ENCODE measurements at regions not wholly inside any gene's neighbourhood (a gene's known extent, or its start where the extent isn't known, plus 50 kb on each side); places are given as distances from the start of the nearest gene placed in this dataset.

DNA sequence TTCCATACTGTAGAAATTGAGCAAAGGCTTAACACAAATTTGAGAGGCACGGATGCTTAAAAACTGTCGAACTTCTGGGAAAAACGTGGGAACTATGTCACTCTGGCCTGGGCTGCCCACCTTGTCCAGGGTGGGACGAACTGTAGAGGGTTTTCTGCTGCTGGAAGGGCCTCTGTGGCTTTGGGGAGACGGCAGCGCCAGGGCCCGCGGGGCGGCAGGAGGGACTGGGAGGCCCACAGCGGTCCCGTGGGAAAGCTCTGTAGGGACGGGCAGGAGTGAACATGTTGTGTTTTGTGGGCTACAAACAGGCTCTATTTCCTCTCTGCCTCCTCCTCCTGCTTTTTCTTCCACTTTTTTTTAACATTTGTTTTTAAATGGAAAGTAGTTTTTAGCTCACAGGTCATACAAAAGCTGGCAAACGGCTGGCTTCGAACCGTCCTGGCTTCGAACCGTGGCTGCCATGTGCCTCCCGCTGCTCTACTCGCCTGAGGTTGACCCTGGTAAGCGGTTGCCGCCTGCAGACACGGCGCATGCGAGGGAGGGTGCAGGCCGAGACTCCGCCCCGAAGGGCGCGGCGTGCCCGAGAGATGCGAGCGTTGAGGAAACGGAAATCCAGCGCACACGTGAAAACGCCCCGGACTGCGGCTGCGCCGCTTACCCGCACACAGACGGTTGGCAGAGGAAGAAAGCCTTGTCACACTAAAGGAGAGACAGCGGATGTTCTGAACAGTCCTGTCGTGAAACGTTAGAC lies 382.3 kb upstream of the ZFP42 start:
- H3K27ac ChIP-seq (ENCODE audit: low read length) = no peak overlapping the region
- H3K4me3 ChIP-seq (ENCODE audit: low read length) = no peak overlapping the region
- peaks cover 5% of the 10 kb centered on the region for H3K9me3 ChIP-seq (ENCODE audit: control insufficient read depth, low read depth, low read length)
- no peaks in the 10 kb centered on the region for H3K27me3 ChIP-seq (ENCODE audit: control insufficient read depth, insufficient read depth, low read length)
- no peaks in the 10 kb centered on the region for H3K36me3 ChIP-seq (ENCODE audit: control insufficient read depth, insufficient read depth, low read length)
- no peaks in the 10 kb centered on the region for H3K4me1 ChIP-seq (ENCODE audit: control insufficient read depth, insufficient read depth, low read length)
- no peak for DNase-seq
- 98% methylated on average over 13 of the region's 46 CpGs for WGBS (ENCODE audit: insufficient coverage, low lambda C conversion rate)

DNA sequence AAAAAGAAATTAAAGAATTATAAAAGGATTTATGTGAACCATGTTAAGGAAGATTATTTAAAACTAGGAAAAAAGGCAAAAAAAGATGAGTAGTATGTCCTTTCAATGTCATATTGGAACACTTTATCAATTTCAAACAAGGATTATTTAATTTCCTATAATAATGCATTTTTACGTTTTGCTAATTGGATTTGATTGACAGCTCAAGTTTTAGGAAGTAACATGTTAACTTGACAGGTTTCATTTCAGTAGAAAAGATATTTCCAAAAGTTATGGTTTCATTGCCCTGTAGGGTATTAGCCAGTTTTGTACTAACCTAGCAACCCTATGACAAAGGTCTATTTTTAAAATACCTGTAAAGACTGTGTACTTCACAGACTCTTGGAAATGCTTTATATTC lies 379.6 kb upstream of the ZFP42 start:
- Histone ChIP-seq H3K4me3 (ENCODE audit: low read length) (no peak overlapping the region), H3K4me1 (ENCODE audit: control insufficient read depth, insufficient read depth, low read length) (no peaks in the 10 kb centered on the region), H3K9me3 (ENCODE audit: control insufficient read depth, low read depth, low read length) (peaks cover 5% of the 10 kb centered on the region), H3K27me3 (ENCODE audit: control insufficient read depth, insufficient read depth, low read length) (no peaks in the 10 kb centered on the region), H3K27ac (ENCODE audit: low read length) (no peak overlapping the region), H3K36me3 (ENCODE audit: control insufficient read depth, insufficient read depth, low read length) (no peaks in the 10 kb centered on the region)
- no peak for DNase-seq
- WGBS (ENCODE audit: insufficient coverage, low lambda C conversion rate) = 80% methylated on average over 1 of the region's 1 CpG

DNA sequence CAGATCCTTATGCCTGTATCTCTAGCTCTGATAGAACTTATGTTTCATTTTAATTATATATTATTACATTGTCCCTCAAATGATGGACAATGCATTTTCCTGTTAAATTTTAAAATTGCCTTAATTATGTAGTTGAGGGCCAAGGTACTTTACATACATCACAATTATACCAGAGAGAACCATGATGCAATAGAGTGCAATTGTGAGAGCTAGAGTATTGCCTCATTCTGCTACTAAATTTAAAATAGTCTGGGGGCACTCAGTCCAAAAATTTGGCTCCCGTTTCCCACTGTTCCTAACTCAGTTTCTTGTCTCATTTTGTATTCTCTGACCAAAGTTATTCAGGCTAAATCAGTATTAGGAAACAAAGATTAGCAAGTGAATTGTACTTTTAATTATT lies 378.5 kb upstream of the ZFP42 start:
- H3K27ac ChIP-seq (ENCODE audit: low read length) = no peak overlapping the region
- H3K36me3 ChIP-seq (ENCODE audit: control insufficient read depth, insufficient read depth, low read length) = no peaks in the 10 kb centered on the region
- H3K27me3 ChIP-seq (ENCODE audit: control insufficient read depth, insufficient read depth, low read length) = no peaks in the 10 kb centered on the region
- H3K9me3 ChIP-seq (ENCODE audit: control insufficient read depth, low read depth, low read length) = peaks cover 5% of the 10 kb centered on the region
- 80% methylated on average over 1 of the region's 1 CpG for WGBS (ENCODE audit: insufficient coverage, low lambda C conversion rate)
- H3K4me1 ChIP-seq (ENCODE audit: control insufficient read depth, insufficient read depth, low read length) = no peaks in the 10 kb centered on the region
- no peak for DNase-seq
- H3K4me3 ChIP-seq (ENCODE audit: low read length) = no peak overlapping the region

DNA sequence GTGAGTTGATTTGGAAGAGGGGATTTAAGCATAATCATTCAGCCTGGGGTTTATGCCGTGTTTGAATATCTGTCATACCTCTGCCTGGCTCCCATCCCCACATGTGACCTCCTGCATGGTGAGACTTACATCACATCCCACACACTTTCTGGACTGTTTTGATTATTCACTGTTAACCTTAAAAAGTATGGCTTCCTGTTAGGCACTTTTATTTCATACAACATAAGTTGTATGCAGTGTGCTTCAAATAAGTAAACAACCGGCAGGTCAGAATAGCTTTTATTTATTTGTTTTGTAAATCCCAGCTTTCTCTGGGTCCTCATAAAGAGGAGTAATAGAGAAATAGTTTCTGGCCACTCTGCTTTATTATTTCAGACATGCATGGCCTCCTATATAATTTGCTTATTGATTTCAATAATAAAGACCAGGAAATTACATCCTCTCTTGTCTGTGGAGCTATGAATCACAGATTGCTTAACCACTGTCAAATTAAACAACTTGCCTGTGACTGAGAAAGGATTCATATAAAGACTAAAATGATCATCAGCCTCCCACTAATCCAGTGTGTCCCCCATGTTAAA lies 376.8 kb upstream of the ZFP42 start:
- no peak for DNase-seq
- Histone ChIP-seq H3K36me3 (ENCODE audit: control insufficient read depth, insufficient read depth, low read length) (no peaks in the 10 kb centered on the region), H3K4me3 (ENCODE audit: low read length) (no peak overlapping the region), H3K9me3 (ENCODE audit: control insufficient read depth, low read depth, low read length) (no peaks in the 10 kb centered on the region), H3K27ac (ENCODE audit: low read length) (no peak overlapping the region), H3K4me1 (ENCODE audit: control insufficient read depth, insufficient read depth, low read length) (no peaks in the 10 kb centered on the region), H3K27me3 (ENCODE audit: control insufficient read depth, insufficient read depth, low read length) (no peaks in the 10 kb centered on the region)
- WGBS (ENCODE audit: insufficient coverage, low lambda C conversion rate) = 33% methylated on average over 1 of the region's 2 CpGs

DNA sequence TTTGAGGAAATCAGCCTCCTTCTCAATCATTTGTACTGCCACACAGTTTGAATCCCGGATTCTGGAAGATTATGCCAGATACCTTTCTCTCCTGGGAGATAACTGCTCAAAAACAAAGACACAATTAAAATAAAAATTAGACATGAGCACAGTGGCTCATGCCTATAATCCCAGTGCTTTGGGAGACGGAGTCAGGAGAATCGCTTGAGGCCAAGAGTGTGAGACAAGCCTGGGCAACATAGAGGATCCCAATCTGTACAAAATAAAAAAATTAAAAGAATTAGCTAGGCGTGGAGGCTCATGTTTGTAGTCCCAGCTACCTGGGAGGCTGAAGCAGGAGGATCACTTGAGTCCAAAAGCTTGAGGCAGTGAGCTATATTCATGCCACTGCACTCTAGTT lies 376.3 kb upstream of the ZFP42 start:
- DNase-seq = no peak
- no peak overlapping the region for H3K4me3 ChIP-seq (ENCODE audit: low read length)
- no peaks in the 10 kb centered on the region for H3K36me3 ChIP-seq (ENCODE audit: control insufficient read depth, insufficient read depth, low read length)
- no peak overlapping the region for H3K27ac ChIP-seq (ENCODE audit: low read length)
- 100% methylated on average over 3 of the region's 4 CpGs for WGBS (ENCODE audit: insufficient coverage, low lambda C conversion rate)
- no peaks in the 10 kb centered on the region for H3K27me3 ChIP-seq (ENCODE audit: control insufficient read depth, insufficient read depth, low read length)
- no peaks in the 10 kb centered on the region for H3K9me3 ChIP-seq (ENCODE audit: control insufficient read depth, low read depth, low read length)
- no peaks in the 10 kb centered on the region for H3K4me1 ChIP-seq (ENCODE audit: control insufficient read depth, insufficient read depth, low read length)

DNA sequence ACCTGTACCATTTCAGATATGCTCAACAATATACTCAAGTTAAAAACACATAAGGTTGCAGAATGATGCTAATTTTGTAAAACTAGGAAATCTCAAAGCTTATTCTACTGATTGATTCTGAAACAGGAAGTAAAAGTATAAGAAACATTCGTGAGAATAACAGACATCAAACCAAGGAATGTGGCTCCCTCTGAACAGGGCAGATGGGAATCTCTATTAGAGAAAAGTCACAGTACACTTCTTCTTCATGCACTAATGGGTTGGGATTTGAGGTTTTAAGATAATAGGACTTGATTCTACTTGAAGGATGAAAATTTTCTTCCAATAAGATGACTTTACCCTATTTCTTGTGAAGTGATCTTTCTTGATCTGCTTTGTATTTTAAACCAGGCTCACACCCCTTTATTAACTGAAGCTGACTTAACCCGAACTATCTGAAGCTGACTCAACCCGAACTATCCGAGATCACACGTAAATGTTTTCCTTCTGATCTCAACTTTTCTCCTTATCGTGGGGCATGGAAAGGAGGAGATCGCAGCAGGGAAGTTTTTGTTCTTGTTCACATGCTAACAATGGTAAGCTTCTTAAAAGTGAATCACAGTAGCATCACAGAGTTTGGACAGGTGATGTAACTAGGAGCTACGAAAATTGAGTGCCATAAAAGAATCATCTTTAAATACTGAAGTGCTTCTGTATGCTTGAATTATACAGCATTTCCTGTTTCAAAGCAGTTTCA lies 363.1 kb upstream of the ZFP42 start:
- no peak for DNase-seq
- H3K4me1 ChIP-seq (ENCODE audit: control insufficient read depth, insufficient read depth, low read length) = no peaks in the 10 kb centered on the region
- H3K4me3 ChIP-seq (ENCODE audit: low read length) = no peak overlapping the region
- H3K9me3 ChIP-seq (ENCODE audit: control insufficient read depth, low read depth, low read length) = no peaks in the 10 kb centered on the region
- H3K27ac ChIP-seq (ENCODE audit: low read length) = no peak overlapping the region
- no peaks in the 10 kb centered on the region for H3K27me3 ChIP-seq (ENCODE audit: control insufficient read depth, insufficient read depth, low read length)
- WGBS (ENCODE audit: insufficient coverage, low lambda C conversion rate) = 87% methylated on average over 3 of the region's 8 CpGs
- H3K36me3 ChIP-seq (ENCODE audit: control insufficient read depth, insufficient read depth, low read length) = no peaks in the 10 kb centered on the region

DNA sequence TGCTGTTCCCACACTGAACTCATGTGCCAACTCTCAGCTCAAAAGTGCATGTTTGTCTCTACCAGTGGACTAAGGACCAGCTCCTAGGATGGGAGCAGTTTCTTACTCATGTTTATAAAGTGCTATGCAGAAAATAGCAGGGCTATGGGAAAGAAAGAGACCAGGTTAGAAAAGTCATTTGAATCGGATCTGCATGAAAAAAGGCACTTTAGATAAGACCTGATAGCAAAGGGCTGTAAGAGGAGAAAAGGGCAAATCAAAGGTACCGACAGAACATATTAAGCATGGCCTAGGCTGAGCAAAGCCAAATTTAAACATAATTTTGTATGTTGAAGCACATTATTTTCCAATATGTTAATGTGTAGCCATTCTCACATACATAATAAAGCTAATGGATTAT lies 362.3 kb upstream of the ZFP42 start:
- no peaks in the 10 kb centered on the region for H3K9me3 ChIP-seq (ENCODE audit: control insufficient read depth, low read depth, low read length)
- no peak overlapping the region for H3K27ac ChIP-seq (ENCODE audit: low read length)
- no peaks in the 10 kb centered on the region for H3K4me1 ChIP-seq (ENCODE audit: control insufficient read depth, insufficient read depth, low read length)
- no peaks in the 10 kb centered on the region for H3K36me3 ChIP-seq (ENCODE audit: control insufficient read depth, insufficient read depth, low read length)
- WGBS (ENCODE audit: insufficient coverage, low lambda C conversion rate) = 90% methylated on average over 2 of the region's 2 CpGs
- DNase-seq = no peak
- H3K27me3 ChIP-seq (ENCODE audit: control insufficient read depth, insufficient read depth, low read length) = no peaks in the 10 kb centered on the region
- no peak overlapping the region for H3K4me3 ChIP-seq (ENCODE audit: low read length)

DNA sequence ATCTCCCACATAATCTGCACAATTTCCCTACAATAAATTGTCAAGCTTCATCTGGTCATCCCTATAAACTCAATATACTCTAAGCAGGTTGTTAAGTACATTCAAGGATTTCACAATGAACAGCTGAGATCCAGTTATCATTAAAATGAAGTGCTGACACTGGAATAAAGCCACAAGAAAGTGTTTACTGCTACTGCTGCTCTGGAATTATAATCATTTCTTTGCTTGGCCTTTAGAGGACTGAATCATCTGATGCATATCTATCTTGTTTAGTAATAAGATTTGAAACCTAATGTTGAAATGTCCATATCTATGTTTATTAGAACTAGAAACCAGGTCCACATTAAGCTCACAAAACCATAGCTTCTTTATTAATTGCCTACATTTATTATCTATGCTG lies 338.6 kb upstream of the ZFP42 start:
- Histone ChIP-seq H3K4me1 (ENCODE audit: control insufficient read depth, insufficient read depth, low read length) (no peaks in the 10 kb centered on the region), H3K9me3 (ENCODE audit: control insufficient read depth, low read depth, low read length) (peaks cover 7% of the 10 kb centered on the region), H3K27ac (ENCODE audit: low read length) (no peak overlapping the region), H3K4me3 (ENCODE audit: low read length) (no peak overlapping the region), H3K27me3 (ENCODE audit: control insufficient read depth, insufficient read depth, low read length) (no peaks in the 10 kb centered on the region), H3K36me3 (ENCODE audit: control insufficient read depth, insufficient read depth, low read length) (no peaks in the 10 kb centered on the region)
- DNase-seq = no peak

DNA sequence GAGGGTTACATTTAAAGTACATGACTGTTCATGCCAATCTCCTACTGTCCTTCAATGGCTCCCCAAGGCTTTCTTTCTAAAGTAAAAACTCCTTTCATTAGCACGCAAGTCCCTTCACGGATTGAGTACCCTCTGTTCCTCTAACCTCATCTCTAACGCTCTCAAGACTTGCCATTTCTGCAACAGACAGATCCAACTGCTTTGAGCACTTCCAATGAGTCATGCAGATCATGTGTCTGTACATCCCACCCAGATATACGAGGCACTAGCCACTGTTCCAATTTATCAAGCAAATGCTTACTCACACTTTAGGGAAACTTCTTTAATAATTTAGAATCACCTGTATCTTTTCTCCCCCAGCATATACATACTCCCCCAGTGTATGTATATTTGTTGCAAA lies 332.5 kb upstream of the ZFP42 start:
- 100% methylated on average over 3 of the region's 4 CpGs for WGBS (ENCODE audit: insufficient coverage, low lambda C conversion rate)
- Histone ChIP-seq H3K36me3 (ENCODE audit: control insufficient read depth, insufficient read depth, low read length) (no peaks in the 10 kb centered on the region), H3K4me3 (ENCODE audit: low read length) (no peak overlapping the region), H3K9me3 (ENCODE audit: control insufficient read depth, low read depth, low read length) (no peaks in the 10 kb centered on the region), H3K27me3 (ENCODE audit: control insufficient read depth, insufficient read depth, low read length) (no peaks in the 10 kb centered on the region), H3K4me1 (ENCODE audit: control insufficient read depth, insufficient read depth, low read length) (no peaks in the 10 kb centered on the region), H3K27ac (ENCODE audit: low read length) (no peak overlapping the region)
- no peak for DNase-seq

DNA sequence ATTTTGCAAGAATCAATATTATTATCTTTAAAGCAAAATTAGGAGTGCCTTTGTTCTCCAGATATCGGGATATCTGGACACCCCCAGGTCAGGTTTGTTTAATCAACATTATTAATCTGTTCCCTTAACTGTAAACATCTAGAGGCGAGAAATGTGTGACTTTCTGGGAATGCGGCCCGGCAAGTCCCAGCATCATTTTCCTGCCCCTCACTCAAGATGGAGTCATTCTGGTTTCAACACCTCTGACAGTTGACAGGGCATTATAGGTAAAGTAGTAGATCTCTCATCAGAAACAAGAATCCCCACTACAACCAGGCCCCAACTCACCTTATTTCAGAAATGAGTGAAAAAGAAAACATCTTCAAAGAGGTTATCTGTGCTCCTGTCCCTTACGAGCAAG lies 331.6 kb upstream of the ZFP42 start:
- WGBS (ENCODE audit: insufficient coverage, low lambda C conversion rate) = no CpG with 5 or more reads among the region's 5 CpGs
- no peaks in the 10 kb centered on the region for H3K36me3 ChIP-seq (ENCODE audit: control insufficient read depth, insufficient read depth, low read length)
- H3K27me3 ChIP-seq (ENCODE audit: control insufficient read depth, insufficient read depth, low read length) = no peaks in the 10 kb centered on the region
- no peak for DNase-seq
- no peaks in the 10 kb centered on the region for H3K9me3 ChIP-seq (ENCODE audit: control insufficient read depth, low read depth, low read length)
- H3K4me1 ChIP-seq (ENCODE audit: control insufficient read depth, insufficient read depth, low read length) = no peaks in the 10 kb centered on the region
- no peak overlapping the region for H3K4me3 ChIP-seq (ENCODE audit: low read length)
- no peak overlapping the region for H3K27ac ChIP-seq (ENCODE audit: low read length)
